HUDEP-2 (cell line): ENCODE measurements at regions not wholly inside any gene's neighbourhood (a gene's known extent, or its start where the extent isn't known, plus 50 kb on each side); places are given as distances from the start of the nearest gene placed in this dataset.

ENCODE experiments used
- DNase-seq, 76 experiments: peaks; one replicate each; lab custom pipeline; 2025; ENCODE audit not compliant: unreplicated experiment in 76 of 76; lab: John Stamatoyannopoulos, UW

DNA sequence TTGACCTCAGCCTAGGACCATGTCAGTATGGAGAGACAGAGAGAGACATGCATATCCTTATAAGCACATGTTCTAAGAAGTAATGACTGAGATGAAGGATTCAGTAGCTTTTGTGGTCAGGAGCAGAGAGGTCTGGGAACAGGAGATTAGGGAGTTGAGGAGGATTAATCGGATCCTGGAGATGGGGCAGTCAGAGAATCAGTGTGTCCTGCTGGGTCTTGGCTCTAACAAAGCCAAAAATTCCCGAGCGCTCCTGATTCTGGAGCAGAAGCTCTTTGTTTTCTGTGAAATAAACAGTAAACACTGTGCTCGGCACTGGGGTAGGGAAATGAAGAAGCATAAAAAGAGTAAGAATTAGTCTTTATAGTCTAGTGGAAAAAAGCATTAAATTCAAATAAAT is 520.0 kb upstream of the CLINT1 start:
- no peak for DNase-seq

DNA sequence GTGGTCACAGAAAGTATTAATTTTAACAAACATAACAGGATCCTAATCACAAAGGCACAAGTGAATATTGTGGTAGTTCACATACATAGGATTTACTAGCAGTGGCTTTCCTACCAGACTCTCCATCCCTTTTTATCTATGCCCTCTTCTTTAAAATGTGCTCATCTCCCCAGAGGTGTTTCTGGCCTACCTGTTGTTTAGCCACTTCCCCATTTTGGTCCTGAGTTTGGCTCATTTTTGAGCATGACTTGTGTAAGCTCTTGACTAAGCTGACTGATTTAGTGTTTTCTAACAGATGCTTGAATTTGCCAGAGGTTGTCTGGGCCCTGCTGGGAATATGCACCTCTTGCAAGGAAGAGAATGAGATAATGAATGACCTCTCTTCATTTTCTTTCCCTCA is 517.7 kb upstream of the CLINT1 start:
- DNase-seq = no peak

DNA sequence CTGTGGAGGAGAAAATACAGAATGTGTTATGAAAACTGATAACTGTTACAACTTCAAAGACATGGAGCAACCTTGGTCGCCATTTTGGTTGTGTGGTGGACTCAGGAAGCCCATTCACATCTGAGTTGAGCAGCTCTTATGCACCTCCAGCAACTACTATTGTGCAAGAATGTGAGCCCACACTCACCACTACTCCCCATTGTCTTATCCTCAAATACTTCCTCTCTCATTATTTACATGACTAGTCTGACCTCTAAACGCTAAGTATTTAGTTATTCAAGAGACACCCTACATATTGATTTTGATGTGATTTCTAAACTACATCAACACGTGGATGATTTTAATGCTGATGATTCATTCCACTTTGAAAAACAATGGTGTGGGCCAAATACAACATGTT is 516.6 kb upstream of the CLINT1 start:
- DNase-seq = no peak

DNA sequence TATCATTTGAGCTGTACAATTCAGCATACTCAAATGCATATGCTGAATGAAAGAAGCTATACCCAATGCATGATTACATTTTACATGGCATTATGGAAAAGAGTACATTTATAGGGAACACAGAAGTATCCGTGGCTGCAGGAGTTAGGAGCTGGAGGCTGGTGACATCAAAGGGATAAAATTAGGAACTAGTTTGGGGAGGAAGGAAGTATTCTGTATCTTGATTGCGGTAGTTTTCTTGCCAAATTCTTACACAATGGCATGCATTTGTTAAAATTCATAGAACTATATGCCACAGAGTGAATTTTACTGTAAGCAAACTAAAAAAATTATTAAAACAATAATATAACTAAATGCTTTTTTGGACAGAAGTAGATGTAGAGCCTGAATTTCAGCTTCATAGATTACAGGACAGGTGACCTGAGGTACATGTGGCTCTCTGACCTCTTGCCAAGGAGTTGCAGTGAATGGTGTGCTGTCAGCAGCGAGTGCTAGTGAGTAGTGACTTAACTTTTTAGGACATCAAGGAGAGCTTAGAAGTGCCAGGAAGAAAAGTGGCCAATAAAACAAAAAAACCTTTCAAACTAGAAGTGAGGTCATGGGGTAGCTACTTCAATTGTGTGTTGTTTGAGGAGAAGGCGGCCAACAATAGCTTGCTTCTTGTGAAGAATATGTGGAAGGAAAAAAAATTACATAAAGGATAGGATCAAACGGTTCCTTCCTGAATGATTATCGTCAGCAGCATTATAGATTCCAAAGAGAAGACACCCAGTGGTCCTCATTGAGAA is 514.9 kb upstream of the CLINT1 start:
- no peak for DNase-seq

DNA sequence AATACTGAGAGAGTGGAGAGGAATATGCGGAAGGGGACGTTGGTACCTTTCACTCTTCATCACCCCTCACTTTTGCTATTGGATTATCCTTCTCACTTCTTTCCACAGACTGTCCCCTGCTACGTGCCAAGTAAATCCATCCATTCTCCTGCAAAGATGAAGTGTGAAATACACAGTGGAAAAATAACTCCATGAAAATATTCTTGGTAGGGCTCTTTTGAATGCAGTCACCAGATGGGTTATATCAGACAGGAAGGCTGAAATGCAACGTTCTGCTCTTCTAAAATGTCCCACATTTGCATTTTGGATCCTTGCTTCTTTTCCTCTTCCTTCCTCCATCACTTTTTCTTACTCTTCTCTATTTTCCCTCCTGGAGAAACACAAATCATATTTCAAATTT is 510.3 kb upstream of the CLINT1 start:
- DNase-seq = no peak

DNA sequence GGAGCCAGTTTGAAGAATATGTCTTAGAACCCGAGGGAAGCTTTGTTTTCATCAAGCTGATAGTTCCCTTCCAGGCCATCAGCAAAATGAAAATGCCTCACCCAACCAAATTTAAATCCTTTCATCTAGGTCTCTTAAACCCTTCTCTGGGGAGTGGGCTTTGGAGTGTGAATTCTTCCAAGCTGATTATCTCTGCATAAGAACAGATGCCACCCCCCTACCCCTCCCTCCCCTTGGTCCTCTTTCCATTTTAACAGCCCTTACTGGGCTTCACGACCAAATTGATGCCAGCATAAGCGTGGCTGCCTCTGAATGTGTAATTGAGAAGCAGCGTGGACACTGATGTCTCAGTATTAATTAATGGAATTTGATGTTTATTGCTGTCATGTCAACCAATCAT is 509.7 kb upstream of the CLINT1 start:
- DNase-seq = no peak

DNA sequence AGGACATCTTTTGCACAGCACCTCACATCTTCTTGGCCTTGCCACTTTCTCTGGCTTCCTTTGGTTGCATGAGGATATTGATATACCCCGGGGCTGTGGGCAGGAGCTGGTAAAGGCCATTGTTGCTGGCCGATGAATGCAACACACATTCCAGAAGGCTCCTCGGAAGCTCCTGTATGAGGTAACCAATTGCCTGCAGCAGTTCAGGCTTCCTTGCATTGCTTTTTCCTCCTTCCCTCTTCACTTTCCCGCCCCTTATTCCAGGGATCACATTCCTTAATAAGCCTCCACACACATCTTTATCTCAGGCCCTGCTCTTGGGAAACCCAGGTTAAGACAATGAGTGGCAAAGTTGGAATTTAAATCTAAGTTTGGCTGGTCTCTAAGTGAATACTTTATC is 505.4 kb upstream of the CLINT1 start:
- no peak for DNase-seq

DNA sequence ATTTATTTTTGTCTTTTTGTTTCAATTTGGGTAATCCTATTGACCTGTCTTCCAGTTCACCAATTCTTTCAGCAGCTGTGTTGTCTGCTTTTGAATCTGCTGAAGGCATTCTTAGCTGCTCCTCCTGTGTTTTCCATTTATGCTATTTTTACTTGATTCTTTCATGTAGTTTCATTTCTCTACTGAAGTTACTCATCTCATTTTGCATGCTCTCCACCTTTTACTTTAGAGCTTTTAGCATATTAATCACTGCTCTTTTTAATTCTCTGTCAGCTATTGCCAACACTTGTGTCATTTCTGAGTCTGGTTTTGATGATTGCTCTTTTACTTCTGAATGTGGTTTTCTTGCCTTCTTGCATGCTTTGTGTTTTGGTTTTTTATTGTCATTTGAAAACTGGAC is 496.0 kb upstream of the CLINT1 start:
- DNase-seq = no peak

DNA sequence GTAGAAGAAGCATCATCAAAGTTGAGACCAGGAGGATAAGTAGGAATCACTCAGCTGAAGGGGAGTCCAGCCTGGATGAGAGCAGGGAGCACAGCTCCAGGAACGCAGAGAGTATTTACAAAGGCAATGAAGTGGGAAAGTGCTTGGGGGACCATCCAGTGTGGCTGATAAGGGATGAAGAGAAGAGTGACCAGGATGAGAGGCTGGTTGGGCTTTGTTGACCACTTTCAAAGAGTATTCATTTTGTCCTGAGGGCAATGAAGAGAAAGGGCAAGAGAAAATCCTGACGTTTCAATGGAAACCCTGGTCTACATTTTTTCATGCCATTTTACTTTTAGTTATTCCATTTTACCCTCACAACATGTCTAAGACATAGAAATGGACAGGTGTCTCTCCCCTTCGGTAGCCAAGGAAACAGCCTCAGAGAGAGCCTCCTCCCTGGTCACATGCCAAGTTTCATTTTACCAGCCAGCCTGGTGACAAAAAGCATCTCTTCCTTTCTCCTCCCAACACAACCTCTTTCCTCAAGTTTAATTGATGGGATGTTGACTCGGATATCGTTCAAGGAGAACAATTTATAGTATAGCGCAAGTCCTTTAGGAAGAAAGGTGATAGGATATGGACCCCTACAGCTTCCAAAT is 492.7 kb upstream of the CLINT1 start:
- DNase-seq = no peak

DNA sequence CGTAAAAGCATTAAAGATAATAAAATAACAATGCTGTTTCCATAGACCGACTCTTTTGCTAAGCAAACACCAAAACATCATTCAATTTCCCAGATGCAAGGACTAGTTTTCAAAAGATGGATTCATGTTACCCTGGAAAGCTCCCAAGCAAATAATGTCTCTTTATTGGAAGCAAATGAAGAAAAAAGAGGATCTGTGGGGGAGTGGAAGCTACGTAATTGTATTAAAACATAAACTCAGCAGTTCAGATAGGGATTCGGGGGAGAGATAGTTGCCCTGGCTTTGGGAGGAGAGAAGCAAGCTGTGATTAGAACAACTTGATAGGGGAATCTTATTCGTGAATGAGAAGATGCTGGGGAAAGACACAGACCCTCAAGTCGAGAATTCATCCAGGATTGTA is 491.0 kb upstream of the CLINT1 start:
- no peak for DNase-seq

DNA sequence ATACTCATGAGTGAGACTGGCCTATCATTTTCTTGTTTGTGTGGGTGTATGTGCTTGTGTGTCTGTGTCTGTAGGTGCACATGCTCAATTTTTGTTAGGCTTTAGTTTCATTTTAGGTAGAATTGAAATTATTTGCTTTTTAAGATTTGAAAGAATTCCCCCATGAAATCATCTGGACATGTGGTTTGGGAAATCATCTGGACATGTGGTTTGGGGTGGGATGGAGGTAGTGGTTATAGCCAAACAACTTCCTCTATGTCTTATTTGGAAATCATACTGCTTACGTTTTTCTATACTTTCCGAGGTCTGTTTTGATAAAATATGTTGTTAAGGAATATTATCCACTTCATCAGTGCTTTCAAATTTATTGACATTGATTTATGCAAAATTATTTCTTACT is 485.4 kb upstream of the CLINT1 start:
- DNase-seq = no peak

DNA sequence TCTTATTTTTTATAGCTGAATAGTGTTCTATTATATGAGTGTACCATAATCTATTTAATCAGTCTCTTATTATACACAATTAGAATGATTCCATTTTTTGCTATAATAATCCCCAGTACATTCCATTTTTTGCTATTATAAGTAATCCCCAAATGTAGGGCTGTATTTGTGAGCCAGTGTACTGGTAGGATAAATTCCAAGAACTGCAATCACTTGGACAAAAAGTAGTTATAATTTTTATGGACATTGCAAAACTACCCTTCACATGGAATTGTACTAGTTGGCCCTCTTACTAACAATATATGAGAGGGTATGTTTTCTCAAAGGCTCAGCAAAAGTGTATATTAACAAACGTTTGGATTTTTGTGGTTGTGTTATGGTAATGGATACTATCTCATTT is 481.7 kb upstream of the CLINT1 start:
- DNase-seq = no peak

DNA sequence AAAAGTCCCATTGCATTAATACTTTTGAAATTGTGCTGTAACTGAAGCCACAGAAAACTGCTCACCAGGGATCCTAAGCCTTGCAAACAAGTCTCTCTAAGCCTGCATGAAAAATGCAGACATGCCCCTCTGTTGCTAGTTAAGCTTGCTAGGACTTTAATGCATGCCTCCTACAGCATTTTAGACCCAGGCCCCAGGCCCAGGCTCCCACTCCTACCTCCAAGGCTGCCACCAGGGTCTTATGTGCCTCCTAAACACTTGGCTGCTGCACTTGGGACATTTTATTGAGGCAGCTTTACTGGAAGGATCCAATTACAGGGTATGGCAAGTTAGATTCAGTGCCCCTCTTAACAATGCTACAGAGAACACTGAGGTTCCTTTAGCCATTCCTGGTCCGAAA is 467.3 kb upstream of the CLINT1 start:
- DNase-seq = no peak

DNA sequence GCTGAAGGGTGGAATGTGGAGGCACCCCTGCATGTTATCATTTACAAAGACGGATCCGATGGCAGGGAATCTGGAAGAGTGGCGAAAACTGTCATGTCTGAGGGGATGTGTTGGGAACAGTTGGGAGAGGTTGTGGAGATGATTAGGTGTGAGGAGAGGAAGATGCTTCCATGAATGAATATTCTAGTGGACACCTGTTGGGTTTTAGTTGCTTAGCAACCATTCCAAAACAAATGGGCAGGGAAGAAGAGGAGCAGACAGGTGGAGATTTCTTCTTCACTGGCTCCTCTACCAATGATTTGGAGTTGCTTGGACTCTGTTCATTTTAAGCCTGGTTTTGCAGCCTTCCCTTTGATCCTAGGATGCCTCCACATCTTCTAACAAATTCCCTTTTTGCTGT is 465.3 kb upstream of the CLINT1 start:
- DNase-seq = no peak

DNA sequence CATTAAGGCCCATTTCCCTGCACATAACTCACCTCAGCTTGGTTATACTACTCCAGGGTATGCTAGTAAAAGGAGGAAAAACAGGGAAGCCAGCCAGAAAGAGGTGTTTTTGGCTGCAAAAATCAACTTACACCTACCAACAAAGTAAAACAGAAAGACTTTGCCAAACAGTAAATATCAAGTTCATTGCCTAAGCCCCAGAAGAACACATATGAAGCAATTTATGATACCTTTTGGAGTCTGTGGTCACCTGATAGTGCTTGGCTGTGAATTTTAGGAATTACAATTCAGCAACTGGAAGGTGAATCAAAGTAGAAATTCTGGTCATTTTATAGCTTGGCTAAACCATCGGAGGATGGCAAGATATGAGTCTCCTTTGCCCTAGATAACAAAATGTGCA is 463.7 kb upstream of the CLINT1 start:
- no peak for DNase-seq

DNA sequence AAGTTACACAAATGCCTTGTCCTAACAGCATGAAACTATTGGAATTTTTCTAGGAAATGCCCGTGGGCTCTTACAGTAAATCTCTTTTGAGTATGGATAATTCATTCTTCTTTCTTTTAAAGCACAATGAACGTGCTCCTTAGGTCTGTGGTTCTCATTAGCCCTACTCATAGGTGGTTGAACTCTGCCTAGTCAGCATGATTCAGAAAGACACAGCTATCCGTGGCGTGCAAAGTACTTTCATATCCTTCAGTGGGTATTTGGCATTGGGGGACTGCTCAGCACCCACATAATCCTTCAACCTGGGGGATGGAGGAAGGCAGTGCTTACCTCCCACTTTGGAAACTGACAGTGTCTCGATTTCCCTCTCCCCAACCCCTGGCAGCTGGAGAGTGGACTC is 462.0 kb upstream of the CLINT1 start:
- no peak for DNase-seq

DNA sequence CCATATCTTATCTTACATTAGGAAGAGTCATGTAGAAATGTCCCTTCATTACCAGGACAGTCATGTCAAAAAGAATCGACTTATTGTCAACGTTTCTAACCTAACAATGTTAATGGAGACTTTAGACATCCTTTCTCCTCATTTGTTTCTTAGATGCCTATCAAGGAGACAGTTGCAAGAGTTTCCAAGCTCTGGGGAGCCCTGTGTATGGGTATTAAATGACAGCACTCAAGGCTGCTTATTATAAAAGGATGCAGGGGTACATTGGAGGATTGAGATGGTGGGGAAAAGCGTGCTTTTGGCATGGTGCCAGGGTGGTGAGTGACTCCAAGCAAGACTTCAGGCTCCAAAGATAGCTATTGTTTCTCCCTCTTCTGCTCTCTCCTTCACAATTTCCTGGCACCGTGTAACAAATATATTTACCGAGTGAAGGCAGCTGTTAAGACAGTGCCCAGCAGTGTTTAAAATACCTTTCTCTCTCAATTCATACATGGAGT is 461.3 kb upstream of the CLINT1 start:
- DNase-seq = no peak

DNA sequence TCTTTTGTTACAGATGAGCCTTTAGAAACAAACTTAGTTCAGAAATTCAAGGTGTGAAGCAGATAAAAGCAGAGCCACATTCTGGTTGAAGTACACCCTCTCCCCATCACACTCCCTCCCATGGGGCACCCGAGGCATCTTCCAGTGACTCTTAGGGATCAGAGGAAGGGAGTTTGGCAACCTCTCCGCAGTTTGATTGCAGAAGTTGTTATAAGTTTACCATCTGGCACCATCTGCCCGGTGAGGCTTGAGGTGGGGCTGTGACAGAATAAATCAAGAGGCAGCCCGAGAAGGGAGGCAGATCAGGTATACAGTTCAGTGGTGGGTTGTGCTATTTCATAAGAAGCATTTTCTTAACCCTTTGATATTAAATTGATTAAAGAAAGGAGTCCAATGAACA is 458.6 kb upstream of the CLINT1 start:
- no peak for DNase-seq

DNA sequence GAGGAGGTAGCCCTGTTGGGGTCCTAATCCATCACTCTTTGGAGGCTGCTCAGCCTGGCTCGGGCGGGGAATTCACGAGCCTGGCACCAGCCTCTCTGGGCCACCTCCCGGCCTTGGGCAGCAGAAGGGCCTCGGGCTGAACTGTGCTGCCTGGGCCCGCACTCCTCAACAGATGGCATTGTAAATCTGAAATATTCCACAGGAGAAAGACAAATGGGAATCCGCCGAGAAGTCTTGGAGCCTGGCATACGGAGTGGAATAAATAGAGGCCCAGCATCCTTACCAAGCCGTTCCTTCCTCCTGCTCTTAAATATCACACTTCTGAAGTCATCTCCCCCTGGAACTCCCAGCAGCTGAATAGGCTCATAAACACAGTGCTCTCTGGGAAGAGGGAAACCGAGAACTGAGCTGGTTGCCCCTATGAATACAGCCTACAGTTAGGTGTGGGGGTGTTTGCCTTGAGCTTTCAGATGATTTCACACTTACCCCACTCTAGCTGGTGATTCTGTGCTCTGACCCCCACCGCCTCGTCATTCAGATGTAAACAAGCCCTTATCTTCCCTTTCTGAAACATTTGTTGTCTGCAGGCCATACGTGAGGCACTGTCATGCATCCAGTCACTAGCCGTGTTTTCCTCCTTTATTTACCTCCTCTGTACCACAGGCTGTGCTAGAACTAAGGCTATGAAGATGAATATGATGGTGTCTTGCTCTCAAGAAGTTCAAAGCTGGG is 455.0 kb upstream of the CLINT1 start:
- no peak for DNase-seq

DNA sequence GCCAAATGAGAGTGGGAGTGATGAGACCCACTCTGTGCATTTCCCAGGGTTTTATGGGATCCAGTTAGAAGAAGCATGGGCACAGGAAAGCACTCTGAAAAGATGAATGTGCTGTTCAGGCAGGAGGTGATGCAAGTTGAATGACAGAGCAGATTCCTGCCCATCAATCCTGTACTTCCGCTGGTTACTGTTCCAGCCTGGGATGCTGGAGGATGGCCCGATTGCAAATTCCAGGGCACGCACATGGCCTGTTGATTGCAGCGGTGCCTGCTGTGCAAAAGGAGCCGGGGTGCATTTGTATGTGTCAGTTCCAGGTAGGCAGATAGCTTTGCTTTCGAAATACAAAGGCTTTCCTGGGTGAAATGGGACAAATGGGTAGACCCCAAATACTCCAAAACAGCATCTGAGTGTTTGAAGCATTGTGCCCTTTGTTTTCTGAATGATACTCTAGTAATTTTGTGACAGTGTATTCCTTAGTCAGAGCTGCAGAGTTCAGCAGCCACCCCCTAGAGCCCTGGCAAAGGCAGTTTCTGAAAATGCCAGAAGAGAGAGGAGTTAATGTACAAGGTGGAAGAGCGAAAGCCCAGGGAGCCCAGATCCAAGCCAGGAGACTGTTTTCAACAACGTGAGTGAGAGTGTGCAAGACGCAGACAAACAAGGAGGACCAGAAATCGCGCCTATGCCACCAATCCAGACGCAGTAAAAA is 454.2 kb upstream of the CLINT1 start:
- no peak for DNase-seq

DNA sequence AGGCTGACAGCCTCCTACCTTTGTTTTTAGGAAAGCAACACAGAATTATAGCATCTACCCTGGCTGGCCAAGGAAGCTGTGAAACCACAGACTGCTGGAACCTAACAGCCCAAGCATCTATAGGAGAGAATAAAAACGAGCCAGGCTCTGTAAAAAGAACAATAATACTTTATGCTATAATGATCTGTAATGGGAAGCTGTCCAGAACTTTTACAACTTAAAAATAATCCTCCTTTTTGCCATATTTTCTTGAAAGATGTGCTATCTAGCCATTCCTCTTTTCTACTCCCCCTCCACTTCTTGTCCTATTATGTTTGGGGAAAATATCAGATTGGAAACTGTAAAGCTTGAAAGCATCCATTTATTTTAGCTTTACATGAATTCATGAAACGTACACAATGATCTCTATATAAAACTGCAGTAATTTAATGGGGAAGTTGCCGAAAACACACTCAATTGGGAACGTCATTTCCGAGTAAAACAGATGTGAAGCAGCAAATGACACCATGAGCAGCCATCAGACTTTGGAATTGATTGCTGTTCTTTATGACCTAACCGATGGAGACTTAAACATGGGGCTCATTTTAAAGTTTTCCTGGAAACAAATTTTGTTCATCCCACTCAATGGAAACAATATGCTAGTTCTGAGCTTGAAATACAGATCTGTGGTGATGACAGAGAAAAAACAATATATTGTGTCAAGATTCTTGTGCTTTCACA is 450.3 kb upstream of the CLINT1 start:
- no peak for DNase-seq
